ENCODE measurements at regions not wholly inside any gene's neighbourhood (a gene's known extent, or its start where the extent isn't known, plus 50 kb on each side); places are given as distances from the start of the nearest gene placed in this dataset.

GRCh38 chr6:133185731-133186130 lies 55.4 kb upstream of the EYA4 start:
- Mint-ChIP-seq H3K27ac (ENCODE audit: unreplicated experiment) (no peak overlapping the region), H3K27me3 (ENCODE audit: low read depth) (no peaks in the 10 kb centered on the region)

GRCh38 chr6:133187114-133187513 lies 54.0 kb upstream of the EYA4 start:
- Mint-ChIP-seq H3K4me3 (ENCODE audit: unreplicated experiment) (no peak overlapping the region), H3K27ac (ENCODE audit: unreplicated experiment) (no peak overlapping the region), H3K27me3 (ENCODE audit: low read depth) (no peaks in the 10 kb centered on the region), H3K9me3 (ENCODE audit: low read depth) (no peaks in the 10 kb centered on the region), H3K4me1 (ENCODE audit: low read depth) (peaks cover 18% of the 10 kb centered on the region), H3K36me3 (ENCODE audit: low read depth) (no peaks in the 10 kb centered on the region)
- no peak for DNase-seq (ENCODE audit: low spot score)
- TF ChIP-seq CTCF (IDR thresholded peaks at IDR 0.05): no peak

More at GRCh38 chr6:133185731-133186130, 55.4 kb upstream of the EYA4 start:
- Mint-ChIP-seq H3K4me3 (ENCODE audit: unreplicated experiment) (no peak overlapping the region), H3K4me1 (ENCODE audit: low read depth) (peaks cover 10% of the 10 kb centered on the region), H3K9me3 (ENCODE audit: low read depth) (no peaks in the 10 kb centered on the region), H3K36me3 (ENCODE audit: low read depth) (no peaks in the 10 kb centered on the region)
- no peak for DNase-seq (ENCODE audit: low spot score)
- no peak for TF ChIP-seq CTCF (IDR thresholded peaks at IDR 0.05)

- Mint-ChIP-seq H3K36me3 (ENCODE audit: low read depth) (no peaks in the 10 kb centered on the region), H3K27me3 (ENCODE audit: low read depth) (no peaks in the 10 kb centered on the region), H3K4me3 (ENCODE audit: unreplicated experiment) (no peak overlapping the region), H3K27ac (ENCODE audit: unreplicated experiment) (no peak overlapping the region), H3K9me3 (ENCODE audit: low read depth) (no peaks in the 10 kb centered on the region), H3K4me1 (ENCODE audit: low read depth) (peaks cover 18% of the 10 kb centered on the region)
- DNase-seq (ENCODE audit: low spot score): no peak
- no peak for TF ChIP-seq CTCF (IDR thresholded peaks at IDR 0.05)
These were observed 53.3 kb upstream of the EYA4 start for GRCh38 chr6:133187657-133188453.

GRCh38 chr6:133190912-133191311 lies 50.2 kb upstream of the EYA4 start:
- TF ChIP-seq CTCF (IDR thresholded peaks at IDR 0.05): no peak
- no peak for DNase-seq (ENCODE audit: low spot score)
- Mint-ChIP-seq H3K4me3 (ENCODE audit: unreplicated experiment) (no peak overlapping the region), H3K4me1 (ENCODE audit: low read depth) (peaks cover 27% of the 10 kb centered on the region), H3K9me3 (ENCODE audit: low read depth) (peaks cover 7% of the 10 kb centered on the region), H3K36me3 (ENCODE audit: low read depth) (peaks cover 2% of the 10 kb centered on the region), H3K27me3 (ENCODE audit: low read depth) (no peaks in the 10 kb centered on the region), H3K27ac (ENCODE audit: unreplicated experiment) (no peak overlapping the region)

- DNase-seq (ENCODE audit: low spot score): no peak
- no peak overlapping the region for H3K27ac Mint-ChIP-seq (ENCODE audit: unreplicated experiment)
- H3K36me3 Mint-ChIP-seq (ENCODE audit: low read depth): peaks cover 3% of the 10 kb centered on the region
- no peak for TF ChIP-seq CTCF (IDR thresholded peaks at IDR 0.05)
- no peaks in the 10 kb centered on the region for H3K27me3 Mint-ChIP-seq (ENCODE audit: low read depth)
- peaks cover 28% of the 10 kb centered on the region for H3K4me1 Mint-ChIP-seq (ENCODE audit: low read depth)
- H3K9me3 Mint-ChIP-seq (ENCODE audit: low read depth): peaks cover 7% of the 10 kb centered on the region
- H3K4me3 Mint-ChIP-seq (ENCODE audit: unreplicated experiment): no peak overlapping the region
These were observed 49.8 kb upstream of the EYA4 start for GRCh38 chr6:133191323-133191722.
